Upper lobe of left lung (tissue), 6 donors: ENCODE measurements at regions not wholly inside any gene's neighbourhood (a gene's known extent, or its start where the extent isn't known, plus 50 kb on each side); places are given as distances from the start of the nearest gene placed in this dataset.

Source experiments
- ATAC-seq, 2 donors: fragments of 200-7000 bp; cut with Tn5 transposase; one replicate each; pipeline ENCODE4 v1.9.1; 2022; ENCODE audit warnings: mild to moderate bottlenecking in 2 of 2, moderate library complexity in 2 of 2; ENCODE audit not compliant: low FRiP score in 2 of 2
- DNase-seq, 2 donors: peaks; one replicate each; pipeline ENCODE4 v3.0.0-alpha.2; 2019 to 2020
- H3K27ac ChIP-seq, 4 donors: fragments of 200-600 bp; sonication (generic); one replicate each; pipeline ENCODE4 v1.5.1; 2016 to 2019
- H3K27me3 ChIP-seq, 4 donors: fragments of 200-600 bp; sonication (generic); one replicate each; pipeline ENCODE4 v1.5.1; 2017 to 2019
- H3K36me3 ChIP-seq, 4 donors: fragments of 200-600 bp; sonication (generic); one replicate each; pipeline ENCODE4 v1.5.1; 2016 to 2019
- H3K4me1 ChIP-seq, 4 donors: fragments of 200-600 bp; sonication (generic); one replicate each; pipeline ENCODE4 v1.5.1; 2018 to 2019
- H3K4me3 ChIP-seq, 4 donors: fragments of 200-600 bp; sonication (generic); one replicate each; pipeline ENCODE4 v1.5.1; 2017 to 2019; ENCODE audit warnings: mild to moderate bottlenecking in 2 of 4, moderate library complexity in 1 of 4
- H3K9me3 ChIP-seq, 4 donors: fragments of 200-600 bp; sonication (generic); one replicate each; pipeline ENCODE4 v1.5.1; 2018 to 2019
- EP300 ChIP-seq, 4 donors: sonication (generic); formaldehyde crosslinking; IDR thresholded peaks; one replicate each; pipeline ENCODE4 v1.5.1; 2017; ENCODE audit warnings: antibody characterized with exemption in 4 of 4, control low read depth in 2 of 4
- POLR2A ChIP-seq, 4 donors: fragments of 450-650 bp; IDR thresholded peaks; one replicate each; pipeline ENCODE4 v1.5.1; 2016 to 2017; ENCODE audit warnings: antibody characterized with exemption in 4 of 4, mild to moderate bottlenecking in 2 of 4
- POLR2AphosphoS5 ChIP-seq, 2 donors: sonication (generic); formaldehyde crosslinking; IDR thresholded peaks; one replicate each; pipeline ENCODE4 v1.5.1; 2017; ENCODE audit warnings: antibody characterized with exemption in 2 of 2
- WGBS, 2 donors: methylation state at CpG; one replicate each; pipeline ENCODE4 v1.1.5; 2017 to 2018; 5-methylcytosine and 5-hydroxymethylcytosine counted together
- TF ChIP-seq, protein P1 (sequence below), 6 experiments: fragments of 450-650 bp in 4 of 6; fragments of 200-600 bp in 2 of 6; sonication (generic) in 2 of 6; IDR thresholded peaks; one replicate each; pipeline ENCODE4 v1.5.1; 2016 to 2019; ENCODE audit warnings: antibody characterized with exemption in 6 of 6
- donor health status: DM: no; HTN: no; CAD: no; lungs with moderate emphysema.
- donor health status: DM: no; HTN: yes; CAD: no; lungs with severe emphysema.

DNA sequence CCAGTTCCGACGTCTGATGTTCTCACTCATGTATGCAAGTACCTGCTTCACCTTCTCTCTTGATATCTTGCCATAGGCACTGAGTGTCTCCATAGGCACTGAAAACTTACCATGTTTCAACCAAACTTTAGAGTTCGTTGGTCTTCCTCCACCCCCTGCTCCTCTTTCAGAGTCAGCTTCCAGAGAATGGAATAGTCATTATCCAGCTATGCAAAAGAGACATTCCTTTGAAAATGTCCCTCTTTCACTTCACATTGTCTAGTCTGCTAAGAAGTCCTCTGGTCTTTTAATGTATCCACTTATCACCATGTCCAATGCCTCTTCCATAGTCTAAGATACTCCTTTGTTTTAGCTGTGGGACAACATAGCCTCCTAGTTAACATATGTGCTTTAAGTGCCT lies 566.0 kb upstream of the TENM3 start:
- TF ChIP-seq EP300 (IDR thresholded peaks at IDR 0.05) = no peak
- no peak for TF ChIP-seq POLR2AphosphoS5 (IDR thresholded peaks at IDR 0.05)
- no peak for TF ChIP-seq POLR2A (IDR thresholded peaks at IDR 0.05)
- TF ChIP-seq, protein P1, sequence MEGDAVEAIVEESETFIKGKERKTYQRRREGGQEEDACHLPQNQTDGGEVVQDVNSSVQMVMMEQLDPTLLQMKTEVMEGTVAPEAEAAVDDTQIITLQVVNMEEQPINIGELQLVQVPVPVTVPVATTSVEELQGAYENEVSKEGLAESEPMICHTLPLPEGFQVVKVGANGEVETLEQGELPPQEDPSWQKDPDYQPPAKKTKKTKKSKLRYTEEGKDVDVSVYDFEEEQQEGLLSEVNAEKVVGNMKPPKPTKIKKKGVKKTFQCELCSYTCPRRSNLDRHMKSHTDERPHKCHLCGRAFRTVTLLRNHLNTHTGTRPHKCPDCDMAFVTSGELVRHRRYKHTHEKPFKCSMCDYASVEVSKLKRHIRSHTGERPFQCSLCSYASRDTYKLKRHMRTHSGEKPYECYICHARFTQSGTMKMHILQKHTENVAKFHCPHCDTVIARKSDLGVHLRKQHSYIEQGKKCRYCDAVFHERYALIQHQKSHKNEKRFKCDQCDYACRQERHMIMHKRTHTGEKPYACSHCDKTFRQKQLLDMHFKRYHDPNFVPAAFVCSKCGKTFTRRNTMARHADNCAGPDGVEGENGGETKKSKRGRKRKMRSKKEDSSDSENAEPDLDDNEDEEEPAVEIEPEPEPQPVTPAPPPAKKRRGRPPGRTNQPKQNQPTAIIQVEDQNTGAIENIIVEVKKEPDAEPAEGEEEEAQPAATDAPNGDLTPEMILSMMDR (IDR thresholded peaks at IDR 0.05) = no peak
- Histone ChIP-seq H3K27me3 (no peaks in the 10 kb centered on the region), H3K27ac (no peak overlapping the region), H3K4me3 (no peak overlapping the region), H3K9me3 (no peaks in the 10 kb centered on the region), H3K36me3 (no peaks in the 10 kb centered on the region), H3K4me1 (no peaks in the 10 kb centered on the region)
- ATAC-seq (no peak), DNase-seq (no peak)
- 74 to 88% methylated on average over 3 of the region's 3 CpGs for WGBS, 2 donors

DNA sequence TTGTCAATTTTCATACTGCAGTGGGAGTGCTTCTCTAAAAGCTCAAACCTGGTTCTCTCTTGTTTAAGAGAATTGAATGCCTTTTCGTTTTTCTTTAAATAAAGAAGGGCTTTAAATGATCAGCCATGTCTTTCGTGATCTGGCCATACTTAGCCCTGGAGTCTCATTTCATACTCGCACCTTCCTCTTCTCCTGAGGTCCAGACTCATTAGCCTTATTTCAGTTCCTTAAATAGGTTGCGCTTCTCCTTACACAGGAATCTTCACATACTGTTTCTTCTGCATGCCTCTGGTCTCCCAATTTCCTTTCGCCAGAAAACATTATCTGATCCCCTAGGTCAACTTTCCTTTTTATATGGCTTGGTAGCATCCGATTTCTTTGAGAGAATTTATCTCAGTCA lies 565.6 kb upstream of the TENM3 start:
- Histone ChIP-seq H3K27ac (no peak overlapping the region), H3K27me3 (no peaks in the 10 kb centered on the region), H3K9me3 (no peaks in the 10 kb centered on the region), H3K4me3 (no peak overlapping the region), H3K36me3 (no peaks in the 10 kb centered on the region), H3K4me1 (no peaks in the 10 kb centered on the region)
- DNase-seq (no peak), ATAC-seq (no peak)
- WGBS, 2 donors = 82% methylated on average over 6 of the region's 6 CpGs
- no peak for TF ChIP-seq POLR2A (IDR thresholded peaks at IDR 0.05)
- TF ChIP-seq EP300 (IDR thresholded peaks at IDR 0.05) = no peak

DNA sequence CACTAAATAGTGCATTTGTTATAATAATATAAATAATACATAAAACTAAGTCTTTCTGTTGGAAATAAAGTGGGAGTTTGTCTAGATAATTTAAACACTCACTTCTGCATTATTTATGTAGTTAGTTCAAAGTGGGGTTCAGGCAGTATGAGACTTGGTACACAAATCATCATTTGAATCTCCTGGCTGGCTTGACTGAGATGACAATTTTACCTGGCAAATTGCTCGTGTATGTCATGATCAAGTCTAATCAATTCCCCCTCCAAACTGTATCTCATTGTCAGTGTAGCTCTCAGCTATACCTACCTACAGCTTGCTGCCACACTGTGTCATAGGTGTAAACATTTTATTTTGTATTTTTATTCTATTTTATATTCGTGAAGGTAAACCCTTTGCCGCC lies 563.4 kb upstream of the TENM3 start:
- no peaks in the 10 kb centered on the region for H3K4me1 ChIP-seq
- no peak overlapping the region for H3K4me3 ChIP-seq
- H3K36me3 ChIP-seq = no peaks in the 10 kb centered on the region
- H3K27me3 ChIP-seq = no peaks in the 10 kb centered on the region
- 83 to 86% methylated on average over 3 of the region's 3 CpGs for WGBS, 2 donors
- TF ChIP-seq POLR2A (IDR thresholded peaks at IDR 0.05) (no peak), POLR2AphosphoS5 (IDR thresholded peaks at IDR 0.05) (no peak), EP300 (IDR thresholded peaks at IDR 0.05) (no peak)
- TF ChIP-seq, protein P1 (IDR thresholded peaks at IDR 0.05) = no peak
- ATAC-seq (no peak), DNase-seq (no peak)
- no peak overlapping the region for H3K27ac ChIP-seq
- H3K9me3 ChIP-seq = no peaks in the 10 kb centered on the region

DNA sequence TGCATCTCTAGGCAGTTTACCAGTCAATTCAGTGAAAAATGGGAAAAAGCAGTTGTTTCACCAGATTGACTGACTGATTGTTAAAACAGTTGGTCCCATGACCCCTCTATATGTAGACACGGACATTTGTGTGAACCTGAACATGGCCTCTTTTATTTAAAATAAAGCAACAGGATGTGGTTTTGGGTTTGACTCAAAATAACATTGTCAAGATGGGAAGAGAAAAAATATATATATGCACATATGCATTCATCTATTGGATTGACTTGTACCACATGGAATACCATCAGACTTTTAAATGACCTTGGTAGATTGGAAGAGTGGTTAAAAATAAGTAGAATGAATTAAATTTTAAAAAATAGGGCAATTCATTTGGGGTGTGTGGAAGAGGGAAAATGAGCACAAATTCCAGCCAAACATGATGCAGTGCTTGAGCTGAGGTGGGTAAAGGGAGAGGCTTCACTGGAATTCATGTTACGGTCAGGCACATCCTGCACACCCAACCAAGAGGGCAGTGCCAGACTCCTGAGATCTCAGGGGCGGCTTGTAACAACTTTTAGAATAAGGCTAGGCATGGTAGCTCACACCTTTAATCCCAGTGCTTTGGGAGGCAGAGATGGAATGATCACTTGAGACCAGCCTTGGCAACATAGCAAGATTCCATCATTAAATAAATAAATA lies 560.7 kb upstream of the TENM3 start:
- H3K9me3 ChIP-seq = no peaks in the 10 kb centered on the region
- no peaks in the 10 kb centered on the region for H3K36me3 ChIP-seq
- H3K4me3 ChIP-seq = no peak overlapping the region
- H3K4me1 ChIP-seq = no peaks in the 10 kb centered on the region
- TF ChIP-seq POLR2A (IDR thresholded peaks at IDR 0.05) = no peak
- 74 to 76% methylated on average over 3 of the region's 3 CpGs for WGBS, 2 donors
- DNase-seq (no peak), ATAC-seq (no peak)
- H3K27me3 ChIP-seq = no peaks in the 10 kb centered on the region
- no peak overlapping the region for H3K27ac ChIP-seq

DNA sequence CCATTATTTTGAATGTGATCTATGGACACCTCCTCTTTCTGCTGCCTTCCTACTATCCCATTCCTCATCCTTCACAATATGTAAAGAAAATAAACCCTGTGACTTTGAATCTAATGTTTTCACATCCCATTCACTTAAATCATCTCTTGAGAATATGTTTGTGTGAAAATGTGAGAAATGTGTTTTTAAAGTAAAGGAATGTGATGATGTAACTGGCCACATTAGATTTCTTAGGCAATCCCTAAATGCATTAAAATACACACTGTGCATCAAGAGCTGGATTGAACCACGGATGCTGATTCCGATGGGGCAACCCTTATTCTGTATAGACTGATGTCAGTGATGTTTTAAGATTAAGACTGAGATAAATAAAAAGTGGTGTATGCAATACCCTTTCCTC lies 558.9 kb upstream of the TENM3 start:
- TF ChIP-seq POLR2AphosphoS5 (IDR thresholded peaks at IDR 0.05) (no peak), EP300 (IDR thresholded peaks at IDR 0.05) (no peak), POLR2A (IDR thresholded peaks at IDR 0.05) (no peak)
- TF ChIP-seq, protein P1 (IDR thresholded peaks at IDR 0.05) = no peak
- H3K27me3 ChIP-seq = no peaks in the 10 kb centered on the region
- H3K4me1 ChIP-seq = no peaks in the 10 kb centered on the region
- H3K36me3 ChIP-seq = no peaks in the 10 kb centered on the region
- 84 to 85% methylated on average over 2 of the region's 2 CpGs for WGBS, 2 donors
- DNase-seq = no peak
- no peak for ATAC-seq
- no peak overlapping the region for H3K4me3 ChIP-seq
- no peak overlapping the region for H3K27ac ChIP-seq
- H3K9me3 ChIP-seq = no peaks in the 10 kb centered on the region

DNA sequence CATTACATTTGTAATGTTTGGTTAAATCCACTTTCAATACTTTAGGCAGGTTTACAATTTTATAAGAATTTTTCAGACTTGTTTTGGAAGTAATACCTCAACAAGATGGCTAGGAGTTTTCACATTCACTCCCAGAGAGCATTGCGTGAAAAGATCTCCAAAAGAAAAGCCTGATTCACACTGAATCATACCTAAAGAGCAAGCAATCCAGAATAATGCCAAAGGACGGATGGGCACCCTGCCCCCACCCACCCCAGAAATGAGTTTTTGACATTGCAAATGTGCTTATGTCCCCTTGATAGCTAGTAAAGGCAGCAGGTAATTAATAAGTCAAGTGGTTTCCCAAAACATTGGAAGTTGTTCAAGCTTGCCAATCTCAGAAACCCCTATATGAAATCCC lies 557.7 kb upstream of the TENM3 start:
- 82 to 90% methylated on average over 2 of the region's 2 CpGs for WGBS, 2 donors
- Histone ChIP-seq H3K27me3 (no peaks in the 10 kb centered on the region), H3K36me3 (no peaks in the 10 kb centered on the region), H3K27ac (no peak overlapping the region), H3K4me3 (no peak overlapping the region), H3K9me3 (no peaks in the 10 kb centered on the region), H3K4me1 (no peaks in the 10 kb centered on the region)
- ATAC-seq (no peak), DNase-seq (no peak)
- TF ChIP-seq POLR2AphosphoS5 (IDR thresholded peaks at IDR 0.05) (no peak), EP300 (IDR thresholded peaks at IDR 0.05) (no peak), POLR2A (IDR thresholded peaks at IDR 0.05) (no peak)
- TF ChIP-seq, protein P1 (IDR thresholded peaks at IDR 0.05) = no peak
